ENCODE measurements at regions not wholly inside any gene's neighbourhood (a gene's known extent, or its start where the extent isn't known, plus 50 kb on each side); places are given as distances from the start of the nearest gene placed in this dataset.
A peak's percentile ranks its signal among the peaks of the same experiment; 100 is the strongest.
"Not testable (repeated sequence)": the region's sequence is repeated elsewhere in the genome, so short reads cannot be mapped to it uniquely, and the experiment has no call there.

DNA sequence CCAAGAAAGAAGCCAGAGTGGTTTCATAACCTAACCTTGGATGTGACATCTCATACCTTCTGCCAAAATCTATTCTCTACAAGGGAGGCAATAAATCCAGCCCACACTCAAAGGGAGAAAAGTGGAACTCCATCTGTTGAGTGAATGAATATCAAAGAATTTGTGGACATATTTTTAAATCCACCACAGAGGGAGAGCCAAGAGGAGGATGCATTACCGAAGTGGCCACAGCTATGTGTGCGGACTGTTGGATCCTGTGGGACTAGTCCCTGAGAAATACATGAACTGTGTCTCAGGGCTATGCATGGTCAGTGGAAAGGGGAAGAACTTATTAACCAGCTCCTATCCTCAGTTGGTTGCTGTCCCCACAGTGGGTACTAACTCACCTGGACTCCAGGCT is 273.9 kb downstream of the NUAK1 start:
- peak in 1 of 58 donors; percentile 10 for DNase-seq

DNA sequence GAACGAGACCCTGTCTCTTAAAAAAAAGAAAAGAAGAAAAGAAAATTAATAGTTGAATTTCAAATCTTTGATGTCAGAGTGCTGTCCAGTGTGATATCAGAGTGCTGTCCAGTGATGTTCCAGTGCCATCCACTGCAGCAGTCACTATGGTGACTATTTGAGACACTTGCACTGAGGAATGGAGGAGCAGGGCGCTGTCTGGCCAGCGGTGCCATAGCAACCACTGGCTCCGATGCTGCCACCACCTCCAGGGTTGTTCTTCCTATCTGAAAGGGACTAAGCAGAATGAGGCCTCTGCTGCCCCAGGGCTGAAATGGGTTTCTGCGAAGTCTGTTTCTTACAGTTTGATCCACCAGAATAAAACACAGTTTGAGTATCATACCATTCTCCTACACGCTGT is 272.9 kb downstream of the NUAK1 start:
- no peak for DNase-seq

DNA sequence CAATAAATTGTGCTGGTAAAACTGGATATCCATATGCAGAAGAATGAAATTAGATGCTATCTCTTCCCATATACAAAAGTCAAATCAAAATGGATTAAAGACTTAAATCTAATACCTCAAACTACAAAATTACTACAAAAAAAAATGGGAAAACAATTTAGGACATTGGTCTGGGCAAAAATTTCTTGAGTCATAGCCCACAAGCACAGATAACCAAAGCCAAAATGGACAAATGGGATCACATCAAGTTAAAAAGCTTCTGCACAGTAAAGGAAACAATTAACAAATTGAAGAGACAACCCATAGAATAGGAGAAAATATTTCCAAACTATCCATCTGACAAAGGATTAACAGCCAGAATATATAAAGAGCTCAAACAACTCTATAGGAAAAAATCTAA is 264.6 kb downstream of the NUAK1 start:
- no peak for DNase-seq

DNA sequence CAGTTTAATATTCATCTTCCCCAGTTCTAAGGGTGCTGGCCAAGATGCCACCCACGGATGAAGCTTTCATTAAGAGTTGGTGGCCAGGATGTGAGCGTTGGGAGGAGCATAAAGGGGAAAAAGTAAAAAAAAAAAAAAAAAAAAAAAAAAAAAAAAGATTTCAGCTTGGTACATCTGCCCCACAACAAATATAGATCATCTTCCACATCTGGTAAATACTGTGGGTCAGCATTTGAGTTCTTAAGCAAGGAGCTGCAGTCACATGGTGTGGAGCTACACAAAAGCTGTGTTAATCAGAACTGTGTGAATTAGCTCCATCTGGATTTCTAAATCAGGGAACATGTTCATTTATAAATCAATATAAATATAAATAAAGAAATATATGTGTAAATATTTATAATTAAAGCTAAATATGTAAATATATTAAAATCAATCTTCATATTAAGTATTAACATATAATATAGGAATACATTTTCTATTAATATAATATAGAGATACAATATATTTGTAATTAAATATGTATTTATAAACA is 262.3 kb downstream of the NUAK1 start:
- no peak for DNase-seq

DNA sequence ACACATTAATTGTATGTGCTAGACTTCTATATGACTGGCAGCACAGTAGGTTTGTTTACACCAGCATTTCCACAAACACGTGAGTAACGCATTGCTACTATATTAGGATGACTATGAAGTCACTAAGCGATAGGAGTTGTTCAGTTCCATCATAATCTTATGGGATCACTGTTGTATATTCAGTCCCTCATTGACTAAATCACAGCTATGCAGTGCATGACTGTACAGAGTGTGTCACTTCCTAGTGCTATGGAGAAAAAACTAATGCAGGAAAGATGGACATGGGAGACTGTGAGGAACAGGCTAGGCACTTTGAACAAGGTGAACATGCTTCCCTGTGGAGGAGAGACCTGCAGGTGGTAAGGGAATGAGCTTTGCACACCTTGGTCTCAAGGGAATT is 259.8 kb downstream of the NUAK1 start:
- no peak for DNase-seq

DNA sequence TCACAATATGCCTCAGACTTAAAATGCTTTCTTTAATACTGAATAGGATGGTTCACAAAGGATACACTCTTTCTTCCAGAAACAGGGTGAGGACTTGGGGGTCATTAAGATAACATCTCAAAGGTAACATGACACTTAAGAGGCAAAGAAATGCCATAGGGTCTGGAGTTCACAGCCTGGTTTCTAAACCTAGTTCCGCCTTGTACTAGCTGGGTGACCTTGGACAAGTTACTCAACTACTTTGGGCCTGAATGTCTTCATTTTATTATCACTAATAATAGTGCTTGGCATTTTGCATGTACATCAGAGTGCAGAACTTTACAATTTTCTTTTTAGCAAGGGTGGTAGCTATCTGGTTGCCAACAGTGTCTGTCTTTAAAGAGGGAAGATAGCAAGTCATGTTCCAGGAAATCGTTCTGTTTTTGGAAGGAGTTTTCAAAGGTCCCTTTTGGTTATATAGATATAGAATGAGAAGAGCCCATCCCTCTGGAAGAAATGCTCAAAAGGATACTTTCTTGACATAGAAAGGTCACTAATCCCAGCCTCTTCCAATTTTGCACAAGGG is 257.8 kb downstream of the NUAK1 start:
- DNase-seq: no peak

DNA sequence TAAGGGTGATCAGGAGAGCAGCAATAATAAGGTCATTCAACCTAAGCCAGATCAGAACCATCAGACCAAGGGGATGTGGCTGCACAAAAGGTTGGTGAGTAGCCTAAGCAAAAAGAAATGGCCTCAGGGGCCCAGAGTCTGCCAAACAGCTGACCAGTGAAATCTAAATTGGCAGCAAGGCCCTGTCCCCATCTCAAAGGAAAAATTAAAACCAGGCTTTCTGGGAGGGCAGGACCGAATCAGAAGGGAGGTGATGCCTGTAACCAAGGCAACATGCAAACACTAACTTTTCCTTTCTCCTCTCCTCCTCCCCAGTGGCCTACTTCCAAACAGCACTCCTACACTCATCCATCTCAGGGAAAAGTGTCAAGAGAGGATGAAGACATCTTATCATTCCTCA is 256.4 kb downstream of the NUAK1 start:
- DNase-seq: peak in 26 of 58 donors; percentile 2 to 73 (median 16)

DNA sequence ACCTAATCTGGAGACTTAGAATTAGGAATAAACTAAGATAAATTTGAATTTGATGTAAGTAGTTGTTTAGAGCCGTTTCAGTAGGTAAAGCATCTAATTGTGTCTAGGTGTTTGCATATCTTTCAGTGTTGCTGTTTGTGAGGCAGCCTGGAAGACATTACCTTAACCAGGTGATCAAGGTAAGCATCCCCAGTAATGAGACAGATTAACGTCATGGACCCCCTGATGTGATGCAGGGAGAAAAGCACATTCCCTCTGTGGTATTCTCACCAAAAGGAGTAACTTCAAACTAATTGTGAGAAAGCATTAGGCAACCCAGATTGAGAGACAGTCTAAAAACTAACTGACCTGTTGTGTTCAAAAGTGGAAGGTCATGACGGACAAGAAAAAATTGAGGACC is 251.6 kb downstream of the NUAK1 start:
- no peak for DNase-seq

DNA sequence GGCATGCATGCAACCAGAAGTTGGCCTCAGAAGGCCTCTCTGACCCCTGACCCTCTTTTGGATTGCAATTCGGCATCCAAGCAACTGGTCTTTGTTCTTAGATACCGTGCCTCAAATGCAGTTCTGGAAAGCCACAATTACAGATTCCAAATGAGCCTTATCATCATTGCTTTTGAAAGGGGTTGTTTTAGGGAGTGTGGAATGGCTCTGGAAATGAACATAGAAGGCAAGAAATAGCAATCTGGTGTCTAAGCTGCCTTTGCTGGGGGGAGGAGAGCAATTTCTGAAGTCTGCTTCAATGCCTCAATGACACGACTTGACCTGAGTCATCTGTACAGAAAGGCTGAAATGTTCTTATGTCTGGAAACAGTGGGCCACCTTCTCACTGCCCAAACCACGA is 250.1 kb downstream of the NUAK1 start:
- no peak for DNase-seq

DNA sequence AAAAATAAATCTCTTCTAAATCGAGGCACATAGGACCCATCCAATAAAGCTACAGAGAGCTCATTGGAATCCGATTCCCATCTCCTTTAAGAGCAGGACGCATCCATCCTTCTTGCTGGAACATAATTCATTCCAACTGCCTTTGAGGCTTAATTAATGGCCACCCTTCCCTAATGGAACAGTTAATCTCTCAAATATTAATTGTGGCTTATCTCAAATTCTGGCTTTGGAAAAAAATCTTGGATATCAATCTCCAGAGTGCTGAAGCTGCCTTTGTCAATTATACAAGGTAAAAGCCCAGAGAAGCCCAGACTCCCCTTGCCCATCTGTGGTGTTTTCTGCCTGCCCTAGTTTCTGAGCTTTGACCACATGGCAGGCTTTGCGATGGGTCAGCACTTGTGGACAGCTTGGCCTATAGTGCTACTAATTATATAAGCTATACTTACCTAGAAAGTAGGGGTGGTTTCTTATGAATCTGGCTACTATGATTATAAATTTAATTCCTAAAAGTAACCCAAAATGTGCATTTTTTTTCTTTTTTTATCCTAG is 246.3 kb downstream of the NUAK1 start:
- no peak for DNase-seq

DNA sequence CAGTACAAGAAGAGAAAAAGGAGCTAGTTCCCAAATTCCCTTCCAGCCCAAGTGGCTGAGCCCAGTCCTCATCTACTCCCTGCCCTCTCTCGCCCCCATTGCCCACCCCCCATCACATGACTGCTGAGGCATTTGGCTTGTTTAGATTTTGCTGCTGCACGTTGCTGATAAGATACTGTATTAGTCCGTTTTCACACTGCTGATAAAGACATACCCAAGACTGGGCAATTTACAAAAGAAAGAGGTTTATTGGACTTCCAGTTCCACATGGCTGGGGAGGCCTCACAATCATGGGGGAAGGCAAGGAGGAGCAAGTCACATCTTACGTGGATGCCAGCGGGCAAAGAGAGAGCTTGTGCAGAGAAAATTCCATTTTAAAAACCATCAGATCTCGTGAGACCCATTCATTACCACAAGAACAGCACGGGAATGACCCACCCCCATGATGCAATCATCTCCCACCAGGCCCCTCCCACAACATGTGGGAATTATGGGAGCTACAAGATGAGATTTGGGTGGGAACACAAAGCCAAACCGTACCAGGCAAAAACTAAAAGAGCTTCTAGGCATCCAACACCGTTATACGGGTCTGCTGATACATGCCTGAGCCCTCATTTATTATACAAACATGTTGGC is 243.4 kb downstream of the NUAK1 start:
- DNase-seq: not testable (repeated sequence)

DNA sequence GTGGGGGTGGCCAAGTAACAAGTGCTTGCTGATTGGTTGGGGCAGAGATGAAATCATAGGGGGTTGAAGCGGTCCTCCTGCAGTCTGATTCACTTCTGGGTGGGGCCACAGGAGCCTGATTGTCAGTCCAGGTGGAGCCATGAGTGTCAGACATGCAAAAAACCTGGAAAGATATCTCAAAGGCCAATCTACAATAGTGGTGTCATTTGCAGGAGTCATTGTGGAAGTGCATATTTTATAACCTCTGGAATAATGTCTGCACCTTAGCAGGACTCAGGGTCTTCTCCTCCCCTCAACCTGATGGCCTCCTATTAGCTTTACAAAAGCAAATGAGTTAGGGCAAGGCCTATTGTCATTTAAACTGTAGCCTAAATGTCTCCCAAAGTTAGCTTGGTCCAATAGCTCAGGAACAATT is 241.4 kb downstream of the NUAK1 start:
- no peak for DNase-seq

DNA sequence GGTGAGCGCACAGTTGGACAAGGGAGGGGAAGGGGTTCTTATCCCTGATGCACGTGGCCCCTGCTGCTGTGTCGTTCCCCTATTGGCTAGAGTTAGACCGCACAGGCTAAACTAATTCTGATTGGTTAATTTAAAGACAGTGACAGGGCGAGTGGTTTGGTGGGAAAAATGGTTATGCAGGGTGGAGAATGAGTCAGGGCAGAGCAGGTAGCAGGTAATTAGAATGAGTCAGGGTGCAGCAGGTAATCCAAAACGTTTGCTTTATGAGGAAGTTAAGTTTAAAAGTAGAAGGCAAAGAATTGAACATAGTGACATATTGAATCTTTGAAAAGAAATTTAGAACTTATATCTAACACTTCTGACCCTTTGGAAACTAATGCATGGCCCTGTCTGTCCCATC is 240.5 kb downstream of the NUAK1 start:
- not testable (repeated sequence) for DNase-seq

DNA sequence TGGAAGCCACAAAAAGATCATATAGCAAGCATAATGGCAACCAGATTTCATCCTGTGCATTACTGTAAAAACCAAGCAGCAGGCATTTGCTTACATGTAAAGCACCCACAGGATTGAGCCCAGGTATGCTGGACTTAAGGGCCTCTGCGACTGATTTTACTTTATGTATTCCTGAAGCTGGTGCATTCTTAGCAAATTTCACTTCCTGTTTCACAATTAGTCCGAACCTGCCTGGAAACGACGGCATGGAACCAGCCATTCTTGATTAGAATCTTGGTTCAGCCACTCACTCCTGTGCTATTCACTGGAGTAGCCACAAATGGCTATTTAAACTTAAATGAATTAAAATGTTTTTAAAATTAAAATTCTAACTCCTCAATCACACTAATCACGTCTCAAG is 239.2 kb downstream of the NUAK1 start:
- DNase-seq: peak in 1 of 58 donors; percentile 2

DNA sequence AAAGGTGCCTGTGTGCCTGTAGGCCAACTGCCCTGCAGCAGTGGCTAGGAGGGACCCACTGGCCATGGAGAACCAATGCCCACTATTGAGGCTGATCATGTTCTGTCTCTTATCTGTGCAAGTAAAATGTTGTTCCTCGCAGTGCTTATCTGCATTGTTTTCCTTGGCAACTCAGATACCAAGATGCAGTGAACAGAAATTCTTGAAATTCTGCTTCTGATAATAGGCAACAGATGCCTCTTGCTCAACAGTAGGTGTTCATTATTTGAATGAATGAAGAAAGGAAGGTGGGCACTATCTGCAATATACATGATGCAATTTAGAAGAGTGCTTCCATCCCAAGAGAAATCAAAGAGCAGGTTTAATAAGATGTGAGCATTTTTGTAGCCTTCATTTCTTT is 232.2 kb downstream of the NUAK1 start:
- no peak for DNase-seq

DNA sequence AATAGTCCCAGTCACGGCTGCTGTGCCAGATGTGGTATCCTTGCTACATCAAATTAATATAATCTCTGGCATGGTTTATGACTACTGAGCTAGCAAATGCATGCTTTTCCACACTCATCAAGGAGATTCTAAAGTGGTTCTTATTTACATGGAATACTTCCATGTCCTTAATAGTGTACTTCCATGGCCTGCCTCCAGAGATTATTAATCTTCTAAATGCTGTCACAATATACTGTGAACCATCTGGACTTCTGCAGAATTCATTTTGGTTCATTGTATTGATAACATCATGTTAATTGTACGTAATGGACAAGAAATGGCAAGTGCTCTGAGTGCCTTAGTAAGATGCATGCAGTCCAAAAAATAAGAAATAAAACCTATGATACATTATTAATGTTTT is 230.8 kb downstream of the NUAK1 start:
- no peak for DNase-seq

DNA sequence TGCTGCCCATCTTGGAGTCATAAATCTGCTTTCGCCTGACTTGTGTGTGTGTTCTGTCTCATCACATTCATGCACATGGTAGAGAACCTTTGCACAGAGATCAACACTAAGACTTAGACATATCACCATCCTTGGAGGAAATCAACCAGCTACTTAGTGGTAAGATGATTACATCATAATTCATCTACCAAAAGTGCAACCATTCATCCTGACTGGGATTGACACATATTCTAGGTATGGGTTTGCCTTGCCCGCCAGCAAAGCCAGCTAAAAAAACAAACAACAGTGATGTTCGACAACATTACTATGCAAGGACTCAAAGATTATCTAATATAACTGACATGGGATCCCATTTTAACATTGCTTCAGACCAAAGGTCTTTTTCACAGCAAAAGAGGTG is 228.7 kb downstream of the NUAK1 start:
- DNase-seq: no peak

DNA sequence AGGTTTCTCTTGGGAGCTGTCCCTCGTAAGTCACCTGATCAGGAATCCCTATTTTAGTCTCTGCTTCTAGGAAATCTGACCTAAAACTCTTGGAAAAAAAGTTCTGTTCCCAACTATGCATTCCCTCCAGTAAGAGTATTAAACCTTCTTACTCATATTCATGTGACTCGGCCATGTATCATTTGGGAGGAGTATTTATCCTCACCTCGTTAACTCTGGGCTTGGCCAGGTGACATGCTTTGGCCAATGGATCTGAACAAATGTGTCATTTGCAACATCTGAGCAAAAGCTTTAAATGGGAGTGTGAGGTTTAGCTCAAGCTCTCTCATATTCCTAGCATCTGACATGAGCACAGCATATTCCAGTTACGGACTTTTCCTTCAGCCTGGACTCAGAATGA is 226.8 kb downstream of the NUAK1 start:
- DNase-seq: no peak

DNA sequence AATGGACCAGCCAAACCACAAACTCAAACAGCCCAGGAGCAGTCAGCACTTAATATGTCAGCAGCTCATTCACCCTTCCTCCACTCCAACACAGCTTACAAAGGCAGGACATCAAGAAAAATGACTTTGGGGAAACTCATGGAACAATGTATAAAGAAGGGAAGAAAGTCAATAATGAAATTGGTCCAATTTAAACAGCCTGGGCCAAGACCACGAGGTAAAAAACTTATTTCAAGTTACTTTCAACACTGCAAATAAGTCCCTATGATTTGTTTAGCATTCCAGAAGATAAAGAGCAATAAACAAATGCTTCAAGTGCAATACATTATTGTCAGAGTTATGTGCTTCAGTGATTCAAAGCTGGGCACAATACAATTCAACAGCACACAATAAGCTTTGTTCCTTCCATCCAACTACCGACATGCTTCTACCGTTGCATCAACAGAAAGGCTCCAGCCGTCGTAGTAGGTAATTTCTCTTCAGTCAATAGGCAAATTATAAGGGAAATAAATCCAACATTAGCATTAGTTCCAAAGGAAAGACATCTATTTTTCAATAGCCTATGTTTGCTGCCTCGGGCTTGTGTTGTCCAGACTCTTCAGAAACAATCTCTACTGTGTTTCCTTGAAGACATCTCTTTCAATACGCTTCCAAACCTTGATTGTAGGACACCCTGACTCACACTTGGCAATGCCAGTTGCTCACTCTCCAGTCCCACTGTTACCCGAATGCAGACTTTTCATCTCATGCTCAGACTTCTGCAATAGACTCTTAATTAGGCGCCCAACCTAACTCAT is 225.7 kb downstream of the NUAK1 start:
- no peak for DNase-seq

DNA sequence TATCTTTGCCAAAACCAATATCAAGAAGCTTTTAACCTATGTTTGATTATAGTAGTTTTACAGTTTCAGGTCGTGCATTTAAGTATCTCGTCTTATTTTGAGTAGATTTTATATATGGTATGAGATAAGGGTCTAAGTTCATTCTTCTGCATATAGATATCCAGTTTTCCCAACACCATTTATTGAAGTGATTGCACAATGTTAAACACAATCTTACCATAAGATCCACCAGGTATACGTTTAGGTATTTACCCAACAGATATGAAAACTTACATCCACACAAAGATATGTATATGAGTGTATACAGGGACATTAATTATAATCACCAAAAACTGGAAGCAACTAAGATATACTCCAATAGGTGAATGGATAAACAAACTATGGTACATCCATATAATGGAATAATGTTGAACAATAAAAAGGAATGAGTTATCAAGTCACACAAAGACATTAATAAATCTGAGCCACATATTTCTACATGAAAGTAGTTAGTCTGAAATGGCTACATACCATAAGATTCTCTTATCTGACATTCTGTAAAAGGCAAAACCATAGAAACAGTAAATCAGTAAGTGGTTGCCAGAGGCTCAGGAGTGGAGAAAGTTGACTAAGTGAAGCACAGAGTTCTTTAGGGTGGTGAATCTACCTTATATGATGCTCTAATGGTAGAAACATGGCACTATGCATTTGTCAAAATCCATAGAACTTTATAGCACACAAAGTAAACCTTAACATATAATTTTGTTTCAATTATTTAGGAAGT is 222.6 kb downstream of the NUAK1 start:
- no peak for DNase-seq

DNA sequence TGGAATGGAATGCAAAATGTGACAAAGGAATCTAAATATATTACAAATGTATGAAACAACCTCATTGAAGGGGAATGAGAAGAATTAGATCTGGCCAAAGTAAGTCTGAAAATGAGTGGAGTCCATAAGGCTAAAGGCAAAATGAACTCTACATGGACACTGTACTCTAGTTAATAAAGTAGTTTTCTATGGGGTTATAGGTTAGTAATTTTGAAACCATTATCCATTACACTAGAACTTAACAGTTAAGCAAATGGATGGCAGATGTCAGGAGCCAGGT is 222.1 kb downstream of the NUAK1 start:
- DNase-seq: no peak
